Endothelial cell of umbilical vein (primary cell): ENCODE measurements at regions not wholly inside any gene's neighbourhood (a gene's known extent, or its start where the extent isn't known, plus 50 kb on each side); places are given as distances from the start of the nearest gene placed in this dataset.

Experiments
- CTCF ChIP-seq, 2 donors: IDR thresholded peaks; 1 replicate in 1 of 2; 2 replicates in 1 of 2; pipeline ENCODE4 v1.5.1; 2011; ENCODE audit warnings: low read length in 2 of 2, mild to moderate bottlenecking in 2 of 2, moderate library complexity in 2 of 2, control low read depth in 1 of 2, inconsistent platforms in 1 of 2, low read depth in 1 of 2; ENCODE audit not compliant: insufficient read depth in 1 of 2; ENCODE audit errors: extremely low read depth in 1 of 2
- EZH2 ChIP-seq: IDR thresholded peaks from 2 replicates; pipeline ENCODE4 v1.6.1; 2012; ENCODE audit warnings: borderline replicate concordance, low read depth, mild to moderate bottlenecking, moderate library complexity, low read length, inconsistent platforms; ENCODE audit not compliant: severe bottlenecking
- FOS ChIP-seq: IDR thresholded peaks from 2 replicates; pipeline ENCODE4 v1.6.1; 2011; ENCODE audit warnings: mild to moderate bottlenecking, low read length, moderate library complexity, borderline replicate concordance; ENCODE audit not compliant: insufficient read depth
- MYC ChIP-seq: IDR thresholded peaks from one replicate; pipeline ENCODE4 v1.6.1; 2011; ENCODE audit warnings: mild to moderate bottlenecking, low read depth, low read length
- POLR2A ChIP-seq: IDR thresholded peaks from 2 replicates; pipeline ENCODE4 v1.6.1; 2012; ENCODE audit warnings: low read depth, mild to moderate bottlenecking, control low read depth, low read length
- POLR2AphosphoS5 ChIP-seq: IDR thresholded peaks from 2 replicates; pipeline ENCODE4 v1.6.1; 2012; ENCODE audit warnings: low read depth, mild to moderate bottlenecking, control low read depth, low read length, moderate library complexity; ENCODE audit not compliant: insufficient read depth

GRCh38 chr12:23426328-23426727 is 523.1 kb downstream of the SOX5 start:
- no peak for TF ChIP-seq POLR2A
- no peak for TF ChIP-seq CTCF (IDR thresholded peaks at IDR 0.05; ENCODE audit: extremely low read depth in 1 of 2, insufficient read depth in 1 of 2, low read depth in 1 of 2, low read length in 2 of 2)
- no peak for TF ChIP-seq POLR2AphosphoS5
- no peak for TF ChIP-seq EZH2
- no peak for TF ChIP-seq FOS
- no peak for TF ChIP-seq MYC
